ENCODE measurements at regions not wholly inside any gene's neighbourhood (a gene's known extent, or its start where the extent isn't known, plus 50 kb on each side); places are given as distances from the start of the nearest gene placed in this dataset.

- H3K27me3 ChIP-seq (ENCODE audit: insufficient read depth, low read depth, low read length) = no peaks in the 10 kb centered on the region
- H2AFZ ChIP-seq (ENCODE audit: low read depth, low read length) = no peak overlapping the region
- no peak overlapping the region for H3K4me2 ChIP-seq (ENCODE audit: low read length)
- no peaks in the 10 kb centered on the region for H3K9me2 ChIP-seq (ENCODE audit: insufficient read depth, low read length)
- no peak overlapping the region for H3K27ac ChIP-seq (ENCODE audit: low read length)
- H3K4me3 ChIP-seq (ENCODE audit: low read length) = no peak overlapping the region
- H4K20me1 ChIP-seq (ENCODE audit: insufficient read depth) = no peaks in the 10 kb centered on the region
- H3K36me3 ChIP-seq (ENCODE audit: insufficient read depth, low read length) = no peaks in the 10 kb centered on the region
- no peaks in the 10 kb centered on the region for H3K79me2 ChIP-seq (replicated peaks; ENCODE audit: insufficient read depth, low read length)
- TF ChIP-seq, protein P1, sequence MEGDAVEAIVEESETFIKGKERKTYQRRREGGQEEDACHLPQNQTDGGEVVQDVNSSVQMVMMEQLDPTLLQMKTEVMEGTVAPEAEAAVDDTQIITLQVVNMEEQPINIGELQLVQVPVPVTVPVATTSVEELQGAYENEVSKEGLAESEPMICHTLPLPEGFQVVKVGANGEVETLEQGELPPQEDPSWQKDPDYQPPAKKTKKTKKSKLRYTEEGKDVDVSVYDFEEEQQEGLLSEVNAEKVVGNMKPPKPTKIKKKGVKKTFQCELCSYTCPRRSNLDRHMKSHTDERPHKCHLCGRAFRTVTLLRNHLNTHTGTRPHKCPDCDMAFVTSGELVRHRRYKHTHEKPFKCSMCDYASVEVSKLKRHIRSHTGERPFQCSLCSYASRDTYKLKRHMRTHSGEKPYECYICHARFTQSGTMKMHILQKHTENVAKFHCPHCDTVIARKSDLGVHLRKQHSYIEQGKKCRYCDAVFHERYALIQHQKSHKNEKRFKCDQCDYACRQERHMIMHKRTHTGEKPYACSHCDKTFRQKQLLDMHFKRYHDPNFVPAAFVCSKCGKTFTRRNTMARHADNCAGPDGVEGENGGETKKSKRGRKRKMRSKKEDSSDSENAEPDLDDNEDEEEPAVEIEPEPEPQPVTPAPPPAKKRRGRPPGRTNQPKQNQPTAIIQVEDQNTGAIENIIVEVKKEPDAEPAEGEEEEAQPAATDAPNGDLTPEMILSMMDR (IDR thresholded peaks at IDR 0.05; ENCODE audit: poor library complexity, severe bottlenecking) = no peak
- TF ChIP-seq RAD21 (conservative IDR thresholded peaks at IDR 0.05) (no peak), REST (IDR thresholded peaks at IDR 0.05; ENCODE audit: borderline replicate concordance) (no peak), EZH2 (IDR thresholded peaks at IDR 0.05; ENCODE audit: borderline replicate concordance, insufficient read depth, low read length, poor library complexity, severe bottlenecking) (no peak), EP300 (conservative IDR thresholded peaks at IDR 0.05; ENCODE audit: poor library complexity, severe bottlenecking) (no peak), POLR2AphosphoS5 (IDR thresholded peaks at IDR 0.05) (no peak), MXI1 (conservative IDR thresholded peaks at IDR 0.05; ENCODE audit: poor library complexity, severe bottlenecking) (no peak), SMC3 (conservative IDR thresholded peaks at IDR 0.05; ENCODE audit: poor library complexity) (no peak), TAF1 (IDR thresholded peaks at IDR 0.05; ENCODE audit: low read depth) (no peak)
- H3K9ac ChIP-seq (ENCODE audit: low read length) = no peak overlapping the region
- no peaks in the 10 kb centered on the region for H3F3A ChIP-seq (ENCODE audit: insufficient read depth, low read length, poor library complexity, severe bottlenecking)
- no peaks in the 10 kb centered on the region for H3K9me3 ChIP-seq (ENCODE audit: low read length)
These were observed 541.2 kb downstream of the PTPRU start for GRCh38 chr1:29777522-29777921.

GRCh38 chr1:29774355-29774754 lies 538.0 kb downstream of the PTPRU start:
- Histone ChIP-seq H4K20me1 (ENCODE audit: insufficient read depth) (no peaks in the 10 kb centered on the region), H3K27ac (ENCODE audit: low read length) (no peak overlapping the region), H3K4me2 (ENCODE audit: low read length) (no peak overlapping the region), H3K9me3 (ENCODE audit: low read length) (no peaks in the 10 kb centered on the region), H3K4me3 (ENCODE audit: low read length) (no peak overlapping the region), H3K9ac (ENCODE audit: low read length) (no peak overlapping the region), H3K9me2 (ENCODE audit: insufficient read depth, low read length) (no peaks in the 10 kb centered on the region), H2AFZ (ENCODE audit: low read depth, low read length) (no peak overlapping the region), H3K27me3 (ENCODE audit: insufficient read depth, low read depth, low read length) (no peaks in the 10 kb centered on the region), H3K79me2 (replicated peaks; ENCODE audit: insufficient read depth, low read length) (no peaks in the 10 kb centered on the region), H3K36me3 (ENCODE audit: insufficient read depth, low read length) (no peaks in the 10 kb centered on the region), H3F3A (ENCODE audit: insufficient read depth, low read length, poor library complexity, severe bottlenecking) (no peaks in the 10 kb centered on the region)
- TF ChIP-seq POLR2AphosphoS5 (IDR thresholded peaks at IDR 0.05) = no peak
- no peak for TF ChIP-seq TAF1 (IDR thresholded peaks at IDR 0.05; ENCODE audit: low read depth)
- no peak for TF ChIP-seq REST (IDR thresholded peaks at IDR 0.05; ENCODE audit: borderline replicate concordance)
- TF ChIP-seq EP300 (conservative IDR thresholded peaks at IDR 0.05; ENCODE audit: poor library complexity, severe bottlenecking) = no peak
- TF ChIP-seq MXI1 (conservative IDR thresholded peaks at IDR 0.05; ENCODE audit: poor library complexity, severe bottlenecking) = no peak
- TF ChIP-seq, protein P1 (IDR thresholded peaks at IDR 0.05; ENCODE audit: poor library complexity, severe bottlenecking) = no peak
- no peak for TF ChIP-seq SMC3 (conservative IDR thresholded peaks at IDR 0.05; ENCODE audit: poor library complexity)
- no peak for TF ChIP-seq RAD21 (conservative IDR thresholded peaks at IDR 0.05)
- no peak for TF ChIP-seq EZH2 (IDR thresholded peaks at IDR 0.05; ENCODE audit: borderline replicate concordance, insufficient read depth, low read length, poor library complexity, severe bottlenecking)

Measured in neural cell (in vitro differentiated cells).